Thyroid gland (tissue), 4 donors: ENCODE measurements at regions not wholly inside any gene's neighbourhood (a gene's known extent, or its start where the extent isn't known, plus 50 kb on each side); places are given as distances from the start of the nearest gene placed in this dataset.
"Not testable (repeated sequence)": the region's sequence is repeated elsewhere in the genome, so short reads cannot be mapped to it uniquely, and the experiment has no call there.

Experiments used
- DNase-seq, 2 donors: peaks; one replicate each; pipeline ENCODE4 v3.0.0-alpha.2; 2019
- H3K27ac ChIP-seq, 3 donors: fragments of 200-600 bp; sonication (generic); 1 replicate in 2 of 3; 2 replicates in 1 of 3; pipeline ENCODE4 v1.5.1; 2016 to 2019; ENCODE audit warnings: mild to moderate bottlenecking in 1 of 3, moderate library complexity in 1 of 3
- H3K27me3 ChIP-seq: fragments of 200-600 bp; sonication (generic); one replicate; pipeline ENCODE4 v1.5.1; 2019
- H3K36me3 ChIP-seq, 2 donors: fragments of 200-600 bp; sonication (generic); one replicate each; pipeline ENCODE4 v1.5.1; 2016 to 2019
- H3K4me1 ChIP-seq, 2 donors: fragments of 200-600 bp; sonication (generic); one replicate each; pipeline ENCODE4 v1.5.1; 2017 to 2019
- H3K4me3 ChIP-seq, 3 donors: fragments of 200-600 bp; sonication (generic); replicated peaks in 1 of 3; 1 replicate in 2 of 3; 2 replicates in 1 of 3; pipeline ENCODE4 v1.5.1; 2016; ENCODE audit warnings: mild to moderate bottlenecking in 1 of 3
- H3K9me3 ChIP-seq: fragments of 200-600 bp; sonication (generic); one replicate; pipeline ENCODE4 v1.5.1; 2017
- POLR2A ChIP-seq, 2 donors: fragments of 450-650 bp; IDR thresholded peaks; one replicate each; pipeline ENCODE4 v1.6.1; 2017; ENCODE audit warnings: antibody characterized with exemption in 2 of 2, mild to moderate bottlenecking in 2 of 2, moderate library complexity in 1 of 2
- WGBS, 2 donors: methylation state at CpG; one replicate each; pipeline ENCODE4 v1.1.5; 2017; 5-methylcytosine and 5-hydroxymethylcytosine counted together
- intact Hi-C: fragments of 100-400 bp; cut with DNase I; formaldehyde crosslinking; loops from one replicate; pipeline ENCODE4 v1.15.1; 2023
- TF ChIP-seq, protein P1 (sequence below), 6 experiments: fragments of 200-600 bp in 3 of 6; fragments of 450-650 bp in 3 of 6; sonication (generic) in 3 of 6; IDR thresholded peaks; one replicate each; pipeline ENCODE4 v1.5.1; 2016 to 2019; ENCODE audit warnings: antibody characterized with exemption in 6 of 6, mild to moderate bottlenecking in 2 of 6, inconsistent platforms in 1 of 6, moderate library complexity in 1 of 6

DNA sequence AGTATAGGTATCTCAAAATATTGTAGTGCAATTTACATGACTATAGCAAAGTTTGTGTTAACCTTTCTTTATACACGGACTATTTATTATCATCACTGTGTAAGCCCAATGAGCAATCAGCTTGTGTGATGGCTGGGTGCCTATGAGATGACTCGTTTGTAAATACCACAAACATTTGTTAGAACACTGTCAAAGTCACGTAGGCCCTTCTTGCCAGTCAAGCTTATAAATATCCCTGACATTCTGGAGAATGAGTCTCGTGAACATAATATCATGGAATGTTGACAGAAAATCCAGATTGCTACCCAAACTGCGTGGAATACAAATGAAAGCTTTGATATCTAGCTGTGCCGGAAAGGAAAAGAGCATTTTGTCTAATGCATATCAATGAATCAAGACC lies 648.3 kb upstream of the MDGA2 start:
- Histone ChIP-seq H3K36me3 (no peaks in the 10 kb centered on the region), H3K27me3 (no peaks in the 10 kb centered on the region), H3K4me3 (no peak overlapping the region), H3K27ac (no peak overlapping the region), H3K4me1 (no peaks in the 10 kb centered on the region), H3K9me3 (no peaks in the 10 kb centered on the region)
- TF ChIP-seq POLR2A (IDR thresholded peaks at IDR 0.05): no peak
- TF ChIP-seq, protein P1, sequence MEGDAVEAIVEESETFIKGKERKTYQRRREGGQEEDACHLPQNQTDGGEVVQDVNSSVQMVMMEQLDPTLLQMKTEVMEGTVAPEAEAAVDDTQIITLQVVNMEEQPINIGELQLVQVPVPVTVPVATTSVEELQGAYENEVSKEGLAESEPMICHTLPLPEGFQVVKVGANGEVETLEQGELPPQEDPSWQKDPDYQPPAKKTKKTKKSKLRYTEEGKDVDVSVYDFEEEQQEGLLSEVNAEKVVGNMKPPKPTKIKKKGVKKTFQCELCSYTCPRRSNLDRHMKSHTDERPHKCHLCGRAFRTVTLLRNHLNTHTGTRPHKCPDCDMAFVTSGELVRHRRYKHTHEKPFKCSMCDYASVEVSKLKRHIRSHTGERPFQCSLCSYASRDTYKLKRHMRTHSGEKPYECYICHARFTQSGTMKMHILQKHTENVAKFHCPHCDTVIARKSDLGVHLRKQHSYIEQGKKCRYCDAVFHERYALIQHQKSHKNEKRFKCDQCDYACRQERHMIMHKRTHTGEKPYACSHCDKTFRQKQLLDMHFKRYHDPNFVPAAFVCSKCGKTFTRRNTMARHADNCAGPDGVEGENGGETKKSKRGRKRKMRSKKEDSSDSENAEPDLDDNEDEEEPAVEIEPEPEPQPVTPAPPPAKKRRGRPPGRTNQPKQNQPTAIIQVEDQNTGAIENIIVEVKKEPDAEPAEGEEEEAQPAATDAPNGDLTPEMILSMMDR (IDR thresholded peaks at IDR 0.05): no peak
- no peak for DNase-seq
- intact Hi-C loops: no loop called here
- 84 to 86% methylated on average over 6 of the region's 6 CpGs for WGBS, 2 donors

DNA sequence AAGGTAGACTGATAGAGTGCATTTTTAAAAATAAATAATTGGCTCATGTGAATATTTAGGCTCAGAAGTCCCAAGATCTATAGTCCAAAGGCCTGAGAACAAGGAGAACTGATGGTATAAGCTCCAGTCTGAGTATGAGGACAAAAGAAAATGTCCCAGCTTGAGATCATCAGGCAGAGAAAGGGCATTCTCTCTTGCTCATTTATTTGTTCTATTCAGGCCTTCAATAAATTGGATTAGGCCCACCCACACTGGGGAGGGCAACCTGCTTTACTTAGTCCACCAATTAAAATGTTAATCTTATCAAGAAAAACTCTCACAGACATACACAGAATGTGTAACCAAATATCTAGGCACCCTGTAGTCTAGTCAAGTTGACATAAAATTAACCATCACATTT lies 644.4 kb upstream of the MDGA2 start:
- TF ChIP-seq POLR2A (IDR thresholded peaks at IDR 0.05): no peak
- TF ChIP-seq, protein P1 (IDR thresholded peaks at IDR 0.05): no peak
- intact Hi-C loops: no loop called here
- Histone ChIP-seq H3K27ac (no peak overlapping the region), H3K27me3 (no peaks in the 10 kb centered on the region), H3K9me3 (no peaks in the 10 kb centered on the region), H3K36me3 (no peaks in the 10 kb centered on the region), H3K4me3 (no peak overlapping the region), H3K4me1 (no peaks in the 10 kb centered on the region)
- no peak for DNase-seq

DNA sequence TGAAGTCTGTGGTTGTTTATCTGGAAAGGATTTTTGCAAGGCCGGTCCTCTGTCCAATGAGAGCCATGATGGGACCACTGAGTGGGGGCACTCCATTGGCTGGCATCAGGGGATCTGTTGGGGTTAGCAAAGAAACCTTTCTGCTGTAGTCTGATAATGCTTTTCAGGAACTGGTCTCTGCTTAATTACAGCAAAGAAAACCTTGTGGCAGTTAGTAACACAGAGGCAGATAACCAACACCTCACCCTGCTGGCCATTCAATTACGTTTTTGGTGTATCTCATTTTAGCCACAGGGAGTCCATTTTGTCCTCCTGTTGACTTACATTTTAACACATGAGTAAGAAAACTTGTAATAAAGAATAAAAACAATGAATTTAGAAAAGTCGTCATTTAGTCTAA lies 629.3 kb upstream of the MDGA2 start:
- DNase-seq: no peak
- Histone ChIP-seq H3K4me1 (no peaks in the 10 kb centered on the region), H3K9me3 (no peaks in the 10 kb centered on the region), H3K27me3 (no peaks in the 10 kb centered on the region), H3K4me3 (no peak overlapping the region), H3K36me3 (no peaks in the 10 kb centered on the region), H3K27ac (no peak overlapping the region)
- intact Hi-C loops: no loop called here
- 83 to 85% methylated on average over 3 of the region's 3 CpGs for WGBS, 2 donors
- TF ChIP-seq POLR2A (IDR thresholded peaks at IDR 0.05): no peak
- TF ChIP-seq, protein P1 (IDR thresholded peaks at IDR 0.05): no peak

DNA sequence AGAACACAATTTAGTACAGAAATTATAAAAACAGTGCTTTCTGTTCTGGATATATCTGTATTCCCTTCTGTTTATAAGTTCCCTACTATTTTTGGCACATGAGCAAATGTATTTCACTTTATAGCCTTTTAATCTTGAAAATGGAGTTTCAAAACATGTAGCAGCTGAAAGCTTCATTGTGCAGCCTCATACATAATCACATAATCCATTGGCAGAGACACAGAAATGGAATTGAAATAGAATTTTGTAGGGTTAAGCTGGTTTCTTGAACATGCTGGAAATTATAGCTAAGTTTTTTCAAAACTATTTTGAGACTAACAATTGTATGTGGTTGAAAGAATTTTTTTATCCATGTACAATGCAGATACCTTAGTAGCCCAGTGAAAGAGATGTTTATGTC lies 614.3 kb upstream of the MDGA2 start:
- H3K27ac ChIP-seq: no peak overlapping the region
- no peaks in the 10 kb centered on the region for H3K27me3 ChIP-seq
- no peak for DNase-seq
- H3K9me3 ChIP-seq: no peaks in the 10 kb centered on the region
- TF ChIP-seq, protein P1 (IDR thresholded peaks at IDR 0.05): no peak
- no peak for TF ChIP-seq POLR2A (IDR thresholded peaks at IDR 0.05)
- H3K4me1 ChIP-seq: no peaks in the 10 kb centered on the region
- H3K36me3 ChIP-seq: no peaks in the 10 kb centered on the region
- no peak overlapping the region for H3K4me3 ChIP-seq
- intact Hi-C loops: no loop called here

DNA sequence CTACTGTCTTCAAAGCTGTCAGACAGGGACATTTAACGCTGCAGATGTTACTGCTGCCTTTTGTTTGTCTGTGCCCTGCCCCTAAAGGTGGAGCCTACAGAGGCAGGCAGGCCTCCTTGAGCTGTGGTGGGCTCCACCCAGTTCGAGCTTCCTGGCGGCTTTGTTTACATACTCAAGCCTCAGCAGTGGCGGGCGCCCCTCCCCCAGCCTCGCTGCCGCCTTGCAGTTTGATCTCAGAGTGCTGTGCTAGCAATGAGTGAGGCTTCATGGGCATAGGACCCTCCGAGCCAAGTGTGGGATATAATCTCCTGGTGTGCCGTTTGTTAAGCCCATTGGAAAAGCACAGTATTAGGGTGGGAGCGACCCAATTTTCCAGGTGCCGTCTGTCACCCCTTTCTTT lies 609.8 kb upstream of the MDGA2 start:
- intact Hi-C loops, H3K36me3 ChIP-seq, DNase-seq, H3K27ac ChIP-seq, H3K27me3 ChIP-seq, H3K4me1 ChIP-seq, H3K4me3 ChIP-seq, H3K9me3 ChIP-seq: not testable (repeated sequence)
- 92 to 96% methylated on average over 9 to 11 of the region's 11 CpGs for WGBS, 2 donors

DNA sequence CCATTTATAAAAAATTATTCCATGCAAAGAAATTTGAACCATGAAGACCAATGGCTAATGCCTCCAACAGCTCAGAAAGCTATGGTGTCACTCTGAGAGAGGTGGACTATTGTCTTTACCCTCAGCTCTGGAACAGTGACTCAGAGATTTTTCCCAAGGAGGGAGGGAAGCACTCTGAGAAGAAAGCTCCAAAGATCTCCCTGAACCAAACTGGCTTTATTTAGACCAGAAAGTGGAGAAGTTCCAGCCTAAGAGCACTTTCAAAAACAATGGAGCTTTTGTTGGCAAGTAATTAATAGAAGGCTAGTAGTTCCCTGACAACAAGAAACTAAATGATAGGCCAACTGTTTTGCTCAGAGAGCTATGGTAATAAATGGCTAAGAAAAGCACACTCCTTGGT lies 599.9 kb upstream of the MDGA2 start:
- Histone ChIP-seq H3K27ac (no peak overlapping the region), H3K4me3 (no peak overlapping the region), H3K27me3 (no peaks in the 10 kb centered on the region), H3K9me3 (no peaks in the 10 kb centered on the region), H3K36me3 (no peaks in the 10 kb centered on the region), H3K4me1 (no peaks in the 10 kb centered on the region)
- intact Hi-C loops: no loop called here
- TF ChIP-seq POLR2A (IDR thresholded peaks at IDR 0.05): no peak
- TF ChIP-seq, protein P1 (IDR thresholded peaks at IDR 0.05): no peak
- no peak for DNase-seq
